SK-N-SH (cell line): ENCODE measurements at regions not wholly inside any gene's neighbourhood (a gene's known extent, or its start where the extent isn't known, plus 50 kb on each side); places are given as distances from the start of the nearest gene placed in this dataset.

ENCODE experiments used
- CTCF ChIA-PET: fragments of 300-600, 350-600 bp; formaldehyde crosslinking; extraction: SDS; loops from one replicate; lab custom pipeline; 2021; lab: Yijun Ruan, JAX
- POLR2A ChIA-PET: fragments of 350-600 bp; sonication (Branson Sonifier 250); formaldehyde crosslinking; extraction: SDS; loops from one replicate; lab custom pipeline; 2020; ENCODE audit warnings: antibody characterized with exemption, inconsistent platforms; lab: Yijun Ruan, JAX
- DNase-seq: peaks from one replicate; pipeline ENCODE4 v3.0.0; 2012
- H2AFZ ChIP-seq: fragments of 200-600 bp; sonication (generic); 2 replicates; pipeline ENCODE4 v1.8.1; 2016; ENCODE audit warnings: antibody characterized with exemption, mild to moderate bottlenecking, low read depth
- H3F3A ChIP-seq: fragments of 200-600 bp; sonication (generic); replicated peaks from 2 replicates; pipeline ENCODE3; 2016; ENCODE audit warnings: antibody characterized with exemption, mild to moderate bottlenecking; ENCODE audit not compliant: insufficient read depth
- H3K27ac ChIP-seq, 2 experiments: fragments of 200-500 bp in 1 of 2; fragments of 200-600 bp in 1 of 2; sonication (Bioruptor generic) in 1 of 2; sonication (generic), shearing (Covaris generic) in 1 of 2; 2 replicates each; pipeline versions ENCODE4 v1.5.1 to v1.6.1; 2014 to 2016; ENCODE audit warnings: low read depth in 2 of 2, inconsistent platforms in 1 of 2, low read length in 1 of 2, mild to moderate bottlenecking in 1 of 2, mixed read lengths in 1 of 2
- H3K27me3 ChIP-seq: fragments of 200-600 bp; sonication (generic), shearing (Covaris generic); 2 replicates; pipeline ENCODE4 v1.6.1; 2016; ENCODE audit warnings: mixed run types; ENCODE audit not compliant: insufficient read depth
- H3K36me3 ChIP-seq, 2 experiments: fragments of 200-500 bp in 1 of 2; fragments of 200-600 bp in 1 of 2; sonication (Bioruptor generic) in 1 of 2; sonication (generic) in 1 of 2; replicated peaks in 1 of 2; 2 replicates each; pipeline versions ENCODE3 to v1.5.1; 2014 to 2016; ENCODE audit warnings: low read length in 1 of 2, mild to moderate bottlenecking in 1 of 2; ENCODE audit not compliant: insufficient read depth in 2 of 2, control insufficient read depth in 1 of 2
- H3K4me1 ChIP-seq, 2 experiments: fragments of 200-500 bp in 1 of 2; fragments of 200-600 bp in 1 of 2; sonication (Bioruptor generic) in 1 of 2; sonication (generic), shearing (Covaris generic) in 1 of 2; 2 replicates each; pipeline versions ENCODE4 v1.5.1 to v1.6.1; 2014 to 2016; ENCODE audit warnings: low read depth in 1 of 2, low read length in 1 of 2, mixed run types in 1 of 2; ENCODE audit not compliant: insufficient read depth in 2 of 2, control insufficient read depth in 1 of 2
- H3K4me2 ChIP-seq: fragments of 200-600 bp; sonication (generic), shearing (Covaris generic); 2 replicates; pipeline ENCODE4 v1.6.1; 2017; ENCODE audit warnings: mixed run types
- H3K4me3 ChIP-seq, 2 experiments: fragments of 200-500 bp in 1 of 2; fragments of 200-600 bp in 1 of 2; sonication (Bioruptor generic) in 1 of 2; sonication (generic), shearing (Covaris generic) in 1 of 2; 2 replicates each; pipeline versions ENCODE4 v1.5.1 to v1.8.1; 2014 to 2016; ENCODE audit warnings: low read depth in 2 of 2, inconsistent platforms in 1 of 2, low read length in 1 of 2, mild to moderate bottlenecking in 1 of 2, mixed read lengths in 1 of 2, moderate library complexity in 1 of 2
- H3K79me2 ChIP-seq: fragments of 200-600 bp; sonication (generic); 2 replicates; pipeline ENCODE4 v1.8.1; 2017; ENCODE audit warnings: mild to moderate bottlenecking; ENCODE audit not compliant: insufficient read depth
- H3K9ac ChIP-seq: fragments of 200-600 bp; sonication (generic); 2 replicates; pipeline ENCODE4 v1.6.1; 2017; ENCODE audit warnings: mixed run types
- H3K9me2 ChIP-seq: fragments of 200-600 bp; sonication (generic); 2 replicates; pipeline ENCODE4 v1.6.1; 2017; ENCODE audit warnings: mixed run types
- H3K9me3 ChIP-seq: fragments of 200-600 bp; sonication (generic); 2 replicates; pipeline ENCODE4 v1.6.1; 2017; ENCODE audit warnings: mixed run types, mild to moderate bottlenecking, moderate library complexity
- H4K20me1 ChIP-seq: fragments of 200-600 bp; sonication (generic); 2 replicates; pipeline ENCODE4 v1.6.1; 2017; ENCODE audit warnings: mild to moderate bottlenecking, mixed run types; ENCODE audit not compliant: insufficient read depth
- CHD2 ChIP-seq: fragments of 150-350 bp; IDR thresholded peaks from 2 replicates; pipeline ENCODE4 v1.6.1; 2018; ENCODE audit warnings: low read length; ENCODE audit not compliant: partially characterized antibody
- EZH2phosphoT487 ChIP-seq: fragments of 200-600 bp; sonication (generic); IDR thresholded peaks from 2 replicates; pipeline ENCODE4 v1.6.1; 2017; ENCODE audit warnings: low read depth, mixed run types, mild to moderate bottlenecking, antibody characterized with exemption, moderate library complexity, borderline replicate concordance
- FOXJ3 ChIP-seq: sonication (generic); formaldehyde crosslinking; IDR thresholded peaks from 2 replicates; pipeline ENCODE4 v1.5.1; 2020; ENCODE audit warnings: mild to moderate bottlenecking, missing genetic modification reagents
- JUND ChIP-seq: IDR thresholded peaks from 2 replicates; pipeline ENCODE4 v1.4.0; 2012
- POLR2AphosphoS5 ChIP-seq: IDR thresholded peaks from 2 replicates; pipeline ENCODE4 v1.6.1; 2012; ENCODE audit warnings: low read depth, low read length
- RCOR1 ChIP-seq: fragments of 150-350 bp; IDR thresholded peaks from 2 replicates; pipeline ENCODE4 v1.6.1; 2017; ENCODE audit warnings: antibody characterized with exemption, low read length
- REST ChIP-seq: IDR thresholded peaks from 2 replicates; pipeline ENCODE4 v1.6.1; 2012; ENCODE audit warnings: mild to moderate bottlenecking, low read depth, low read length, moderate library complexity
- RFX5 ChIP-seq: IDR thresholded peaks from 2 replicates; pipeline ENCODE4 v1.6.1; 2012; ENCODE audit warnings: mild to moderate bottlenecking, improper control_type of control experiment, low read length
- RXRA ChIP-seq: IDR thresholded peaks from 2 replicates; pipeline ENCODE4 v1.4.0; 2012; ENCODE audit warnings: low read depth, mild to moderate bottlenecking, borderline replicate concordance
- TAF1 ChIP-seq: IDR thresholded peaks from 2 replicates; pipeline ENCODE4 v1.6.1; 2012; ENCODE audit warnings: low read depth, mild to moderate bottlenecking, low read length, moderate library complexity, borderline replicate concordance
- YY1 ChIP-seq: IDR thresholded peaks from 2 replicates; pipeline ENCODE4 v1.4.0; 2012; ENCODE audit warnings: low read depth, mild to moderate bottlenecking
- WGBS: methylation state at CpG from one replicate; pipeline ENCODE4 v1.1.6; 2017; ENCODE audit warnings: low lambda C conversion rate; 5-methylcytosine and 5-hydroxymethylcytosine counted together
- TF ChIP-seq, protein P1 (sequence below): IDR thresholded peaks from 2 replicates; pipeline ENCODE4; 2012
- TF ChIP-seq, protein P2 (sequence below): fragments of 200-600 bp; sonication (generic); IDR thresholded peaks from 2 replicates; pipeline ENCODE4 v1.6.1; 2017; ENCODE audit warnings: antibody characterized with exemption, mild to moderate bottlenecking, moderate library complexity

DNA sequence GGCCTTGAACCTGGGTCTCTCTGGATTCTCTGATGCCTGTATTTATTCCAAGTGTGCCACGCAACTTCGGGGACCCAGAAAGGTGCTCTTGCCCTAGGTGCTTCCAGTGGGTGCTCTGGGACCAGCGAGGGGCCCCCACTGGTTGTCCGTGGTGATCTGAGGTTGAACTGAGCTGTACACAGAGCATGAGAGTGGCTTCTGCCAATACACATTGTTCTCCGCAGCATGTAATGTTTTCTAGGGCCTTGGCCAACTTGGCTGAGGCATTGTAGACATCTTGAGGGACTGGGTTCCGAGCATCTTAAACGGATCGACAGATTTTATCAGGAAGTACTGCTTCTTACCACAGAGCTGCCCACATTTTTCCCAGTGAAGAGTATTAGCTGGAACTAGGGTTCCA lies 117.9 kb downstream of the MTX3 start (continued):
- TF ChIP-seq, protein P1, sequence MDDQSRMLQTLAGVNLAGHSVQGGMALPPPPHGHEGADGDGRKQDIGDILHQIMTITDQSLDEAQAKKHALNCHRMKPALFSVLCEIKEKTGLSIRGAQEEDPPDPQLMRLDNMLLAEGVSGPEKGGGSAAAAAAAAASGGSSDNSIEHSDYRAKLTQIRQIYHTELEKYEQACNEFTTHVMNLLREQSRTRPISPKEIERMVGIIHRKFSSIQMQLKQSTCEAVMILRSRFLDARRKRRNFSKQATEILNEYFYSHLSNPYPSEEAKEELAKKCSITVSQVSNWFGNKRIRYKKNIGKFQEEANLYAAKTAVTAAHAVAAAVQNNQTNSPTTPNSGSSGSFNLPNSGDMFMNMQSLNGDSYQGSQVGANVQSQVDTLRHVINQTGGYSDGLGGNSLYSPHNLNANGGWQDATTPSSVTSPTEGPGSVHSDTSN = no peak

- Histone ChIP-seq H3K9me3 (no peaks in the 10 kb centered on the region), H3K36me3 (no peaks in the 10 kb centered on the region), H2AFZ (no peak overlapping the region), H3K9me2 (no peaks in the 10 kb centered on the region), H3K4me2 (no peak overlapping the region), H3K27me3 (no peaks in the 10 kb centered on the region), H3K79me2 (no peaks in the 10 kb centered on the region), H3K27ac (no peak overlapping the region), H4K20me1 (no peaks in the 10 kb centered on the region), H3K4me3 (no peak overlapping the region), H3K9ac (no peak overlapping the region), H3F3A (no peaks in the 10 kb centered on the region), H3K4me1 (no peaks in the 10 kb centered on the region)
- TF ChIP-seq RFX5 = no peak
- TF ChIP-seq EZH2phosphoT487 = no peak
- TF ChIP-seq TAF1 = no peak
- TF ChIP-seq REST = no peak
- no peak for TF ChIP-seq CHD2
- no peak for TF ChIP-seq YY1
- TF ChIP-seq POLR2AphosphoS5 = no peak
- no peak for TF ChIP-seq RXRA
- TF ChIP-seq JUND = no peak
- no peak for TF ChIP-seq FOXJ3
- no peak for TF ChIP-seq RCOR1
- TF ChIP-seq, protein P2, sequence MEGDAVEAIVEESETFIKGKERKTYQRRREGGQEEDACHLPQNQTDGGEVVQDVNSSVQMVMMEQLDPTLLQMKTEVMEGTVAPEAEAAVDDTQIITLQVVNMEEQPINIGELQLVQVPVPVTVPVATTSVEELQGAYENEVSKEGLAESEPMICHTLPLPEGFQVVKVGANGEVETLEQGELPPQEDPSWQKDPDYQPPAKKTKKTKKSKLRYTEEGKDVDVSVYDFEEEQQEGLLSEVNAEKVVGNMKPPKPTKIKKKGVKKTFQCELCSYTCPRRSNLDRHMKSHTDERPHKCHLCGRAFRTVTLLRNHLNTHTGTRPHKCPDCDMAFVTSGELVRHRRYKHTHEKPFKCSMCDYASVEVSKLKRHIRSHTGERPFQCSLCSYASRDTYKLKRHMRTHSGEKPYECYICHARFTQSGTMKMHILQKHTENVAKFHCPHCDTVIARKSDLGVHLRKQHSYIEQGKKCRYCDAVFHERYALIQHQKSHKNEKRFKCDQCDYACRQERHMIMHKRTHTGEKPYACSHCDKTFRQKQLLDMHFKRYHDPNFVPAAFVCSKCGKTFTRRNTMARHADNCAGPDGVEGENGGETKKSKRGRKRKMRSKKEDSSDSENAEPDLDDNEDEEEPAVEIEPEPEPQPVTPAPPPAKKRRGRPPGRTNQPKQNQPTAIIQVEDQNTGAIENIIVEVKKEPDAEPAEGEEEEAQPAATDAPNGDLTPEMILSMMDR = no peak
- POLR2A ChIA-PET = no interaction called here
- no peak for DNase-seq
- CTCF ChIA-PET = interaction anchor here (2.2 kb wide), 1 partner anchor 14 kb away, joined by 8 read pairs; no protein-coding TSS in a partner anchor
- 58% methylated on average over 3 of the region's 3 CpGs for WGBS
These were observed 118.8 kb downstream of the MTX3 start for GRCh38 chr5:79872291-79872690.
